ENCODE measurements at regions not wholly inside any gene's neighbourhood (a gene's known extent, or its start where the extent isn't known, plus 50 kb on each side); places are given as distances from the start of the nearest gene placed in this dataset.
"Not testable (repeated sequence)": the region's sequence is repeated elsewhere in the genome, so short reads cannot be mapped to it uniquely, and the experiment has no call there.

DNA sequence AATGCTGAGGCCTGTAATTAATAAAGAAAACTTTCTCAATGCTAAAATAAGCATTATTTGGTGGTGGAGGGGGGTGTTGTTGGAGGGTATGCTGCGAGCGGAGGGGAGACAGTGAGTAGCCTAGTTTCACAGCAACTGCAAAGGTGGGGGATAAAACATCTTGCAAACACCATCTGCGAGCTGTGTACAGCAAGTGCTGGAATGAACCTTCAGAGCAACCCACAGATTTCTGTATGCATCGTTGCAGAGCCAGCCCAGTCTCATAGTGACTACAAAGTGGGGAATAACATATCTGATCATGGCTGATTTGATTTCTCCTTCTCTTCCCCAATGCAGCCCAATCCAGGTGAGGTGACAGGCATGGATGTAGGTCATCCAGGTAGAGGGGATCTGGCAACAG, 80.7 kb upstream of the COG2 start:
- H3K4me3 ChIP-seq (replicated peaks; ENCODE audit: low read depth, low read length) = no peak overlapping the region
- DNase-seq (ENCODE audit: extremely low read depth, low read depth) = no peak
- TF ChIP-seq, protein P1, sequence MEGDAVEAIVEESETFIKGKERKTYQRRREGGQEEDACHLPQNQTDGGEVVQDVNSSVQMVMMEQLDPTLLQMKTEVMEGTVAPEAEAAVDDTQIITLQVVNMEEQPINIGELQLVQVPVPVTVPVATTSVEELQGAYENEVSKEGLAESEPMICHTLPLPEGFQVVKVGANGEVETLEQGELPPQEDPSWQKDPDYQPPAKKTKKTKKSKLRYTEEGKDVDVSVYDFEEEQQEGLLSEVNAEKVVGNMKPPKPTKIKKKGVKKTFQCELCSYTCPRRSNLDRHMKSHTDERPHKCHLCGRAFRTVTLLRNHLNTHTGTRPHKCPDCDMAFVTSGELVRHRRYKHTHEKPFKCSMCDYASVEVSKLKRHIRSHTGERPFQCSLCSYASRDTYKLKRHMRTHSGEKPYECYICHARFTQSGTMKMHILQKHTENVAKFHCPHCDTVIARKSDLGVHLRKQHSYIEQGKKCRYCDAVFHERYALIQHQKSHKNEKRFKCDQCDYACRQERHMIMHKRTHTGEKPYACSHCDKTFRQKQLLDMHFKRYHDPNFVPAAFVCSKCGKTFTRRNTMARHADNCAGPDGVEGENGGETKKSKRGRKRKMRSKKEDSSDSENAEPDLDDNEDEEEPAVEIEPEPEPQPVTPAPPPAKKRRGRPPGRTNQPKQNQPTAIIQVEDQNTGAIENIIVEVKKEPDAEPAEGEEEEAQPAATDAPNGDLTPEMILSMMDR (IDR thresholded peaks at IDR 0.05; ENCODE audit: low read depth, low read length, missing control alignments) = no peak

DNA sequence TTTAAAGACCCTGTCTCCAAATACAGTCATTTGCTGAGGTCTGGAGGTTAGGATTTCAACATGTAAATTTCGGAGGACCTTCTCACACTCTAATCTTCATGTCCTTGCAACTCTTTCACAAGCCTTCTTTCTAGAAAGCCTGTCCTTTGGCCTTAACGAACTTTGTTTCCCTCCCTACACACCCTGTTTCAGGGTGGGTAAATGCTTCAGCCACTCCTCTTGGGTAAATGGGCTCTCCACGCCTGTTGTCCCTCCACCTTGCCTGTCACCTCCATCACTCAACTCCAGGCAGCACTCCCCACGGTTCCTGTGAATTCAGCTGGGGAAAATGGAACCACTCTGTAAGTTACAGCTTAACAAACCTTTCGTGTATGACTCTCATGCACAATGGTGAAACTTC, 84.0 kb upstream of the COG2 start:
- DNase-seq (ENCODE audit: extremely low read depth, low read depth) = no peak
- TF ChIP-seq, protein P1 (IDR thresholded peaks at IDR 0.05; ENCODE audit: low read depth, low read length, missing control alignments) = no peak
- H3K4me3 ChIP-seq (replicated peaks; ENCODE audit: low read depth, low read length) = no peak overlapping the region

DNA sequence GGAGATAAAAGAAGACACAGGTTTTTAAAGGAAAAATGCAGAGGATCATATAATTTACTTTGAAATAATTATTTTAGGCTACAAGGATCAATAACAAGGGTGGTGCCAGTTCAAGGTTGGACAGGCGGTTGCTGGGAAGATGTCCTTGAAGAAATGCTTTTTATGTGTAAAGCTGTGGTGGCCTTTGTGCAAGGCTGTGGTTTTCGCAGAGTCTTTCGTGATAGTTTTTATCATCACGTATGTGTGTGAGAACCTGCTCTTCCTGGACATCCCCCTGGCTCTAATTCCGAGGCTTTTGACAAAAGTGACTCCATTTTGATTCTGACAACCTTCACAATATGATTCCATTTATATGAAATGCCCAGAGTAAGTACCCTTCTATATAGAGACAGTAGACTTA, 85.8 kb upstream of the COG2 start:
- no peak for DNase-seq (ENCODE audit: extremely low read depth, low read depth)
- no peak overlapping the region for H3K4me3 ChIP-seq (replicated peaks; ENCODE audit: low read depth, low read length)
- TF ChIP-seq, protein P1 (IDR thresholded peaks at IDR 0.05; ENCODE audit: low read depth, low read length, missing control alignments) = no peak

DNA sequence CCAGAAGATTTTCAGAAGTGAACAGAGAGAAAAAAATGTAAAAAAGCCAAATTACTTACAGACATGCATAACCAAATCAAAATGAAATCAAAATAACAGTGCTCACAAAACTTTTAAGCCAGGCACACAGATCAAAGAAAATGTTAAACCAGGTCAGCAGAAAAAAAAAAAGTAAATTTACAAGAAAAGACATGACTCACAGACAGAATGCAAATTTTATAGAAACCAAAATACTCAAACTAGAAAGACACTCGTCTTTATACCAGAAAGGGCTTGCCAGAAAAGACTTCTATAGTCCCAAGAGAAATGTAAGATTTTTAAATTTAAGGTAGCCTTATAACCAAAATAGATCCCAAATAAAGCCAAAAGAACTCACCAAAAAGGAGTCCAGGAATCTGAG, 86.5 kb upstream of the COG2 start:
- TF ChIP-seq, protein P1 (IDR thresholded peaks at IDR 0.05; ENCODE audit: low read depth, low read length, missing control alignments) = no peak

DNA sequence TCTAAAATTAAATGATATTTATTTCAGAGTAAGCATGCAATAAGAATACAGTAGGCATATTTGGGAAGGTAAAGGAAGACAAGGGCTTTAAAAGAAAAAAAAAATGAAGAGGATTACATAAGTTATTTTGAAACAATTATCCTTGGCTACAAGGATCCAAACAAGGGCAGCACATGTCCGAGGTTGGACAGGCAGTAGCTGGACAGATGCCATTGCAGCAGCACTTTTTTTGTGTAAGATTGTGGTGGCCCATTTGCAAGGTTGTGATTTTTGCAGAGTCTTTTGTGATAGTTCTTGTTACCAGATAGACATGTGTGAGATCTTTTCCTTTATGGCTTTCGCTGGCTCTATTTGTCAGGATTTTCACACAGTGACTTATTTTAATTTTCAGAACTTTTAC, 89.4 kb upstream of the COG2 start:
- H3K4me3 ChIP-seq (replicated peaks; ENCODE audit: low read depth, low read length) = no peak overlapping the region
- TF ChIP-seq, protein P1 (IDR thresholded peaks at IDR 0.05; ENCODE audit: low read depth, low read length, missing control alignments) = no peak
- no peak for DNase-seq (ENCODE audit: extremely low read depth, low read depth)

More for the DNA sequence above, 86.5 kb upstream of the COG2 start:
- H3K4me3 ChIP-seq (replicated peaks; ENCODE audit: low read depth, low read length) = no peak overlapping the region
- DNase-seq (ENCODE audit: extremely low read depth, low read depth) = no peak

DNA sequence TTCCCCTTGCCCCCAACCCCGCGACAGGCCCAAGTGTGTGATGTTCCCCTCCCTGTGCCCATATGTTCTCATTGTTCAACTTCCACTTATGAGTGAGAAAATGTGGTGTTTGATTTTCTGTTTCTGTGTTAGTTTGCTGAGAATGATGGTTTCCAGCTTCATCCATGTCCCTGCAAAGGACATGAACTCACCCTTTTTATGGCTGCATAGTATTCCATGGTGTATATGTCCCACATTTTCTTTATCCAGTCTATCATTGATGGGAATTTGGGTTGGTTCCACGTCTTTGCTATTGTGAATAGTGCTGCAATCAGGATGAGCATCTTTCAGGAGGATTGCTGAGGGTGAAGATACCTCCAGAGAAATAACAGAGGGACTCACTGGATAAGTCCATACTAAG, 91.3 kb upstream of the COG2 start:
- H3K4me3 ChIP-seq (replicated peaks; ENCODE audit: low read depth, low read length); DNase-seq (ENCODE audit: extremely low read depth, low read depth): not testable (repeated sequence)

DNA sequence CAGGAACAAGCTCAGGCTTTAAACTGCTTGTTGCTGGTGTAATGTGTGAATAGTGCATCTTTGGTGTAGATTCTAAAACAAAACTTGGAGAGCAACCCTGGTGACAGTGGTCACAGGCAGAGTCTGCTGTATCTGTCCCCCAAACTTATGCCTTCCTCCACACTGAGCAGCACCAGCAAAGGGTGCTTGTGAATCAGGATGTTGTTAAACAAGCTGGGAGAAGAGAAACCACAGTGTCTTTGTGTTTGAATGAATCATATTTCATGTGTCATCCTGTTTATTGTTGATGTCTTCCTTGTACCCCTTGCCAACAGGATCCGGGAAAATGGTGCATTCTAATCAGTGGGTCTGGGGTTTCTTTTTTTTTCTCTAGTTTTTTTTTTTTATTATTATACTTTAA, 91.9 kb upstream of the COG2 start:
- H3K4me3 ChIP-seq (replicated peaks; ENCODE audit: low read depth, low read length) = no peak overlapping the region
- TF ChIP-seq, protein P1 (IDR thresholded peaks at IDR 0.05; ENCODE audit: low read depth, low read length, missing control alignments) = no peak

More for the DNA sequence above, 91.9 kb upstream of the COG2 start:
- DNase-seq (ENCODE audit: extremely low read depth, low read depth) = no peak
